NCI-H345 treated with DMSO at 0.1 percent for 48 hours (cell line): ENCODE measurements at regions not wholly inside any gene's neighbourhood (a gene's known extent, or its start where the extent isn't known, plus 50 kb on each side); places are given as distances from the start of the nearest gene placed in this dataset.
"Not testable (repeated sequence)": the region's sequence is repeated elsewhere in the genome, so short reads cannot be mapped to it uniquely, and the experiment has no call there.

ENCODE experiments used
- DNase-seq: peaks from one replicate; lab custom pipeline; 2025; ENCODE audit not compliant: unreplicated experiment; lab: John Stamatoyannopoulos, UW

DNA sequence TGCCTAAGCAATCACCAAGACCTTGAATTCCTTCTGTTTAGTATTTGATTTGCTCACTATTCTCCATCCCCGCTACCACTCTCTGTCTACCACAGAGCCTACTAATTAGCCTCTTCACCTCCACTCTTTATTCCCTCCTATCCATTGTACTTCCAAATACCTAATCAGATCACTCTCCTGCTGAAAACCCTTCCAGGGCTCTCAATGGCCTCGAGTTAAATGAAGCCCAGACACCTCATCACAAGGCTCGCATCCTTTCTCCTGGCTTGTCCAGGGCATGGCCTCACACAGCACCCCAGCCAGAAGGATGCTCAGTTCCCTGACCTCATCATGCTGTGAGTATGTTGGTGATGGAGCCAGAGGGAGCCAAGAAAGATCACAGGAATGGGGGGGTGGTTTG is 71.4 kb upstream of the PRMT8 start:
- DNase-seq: no peak

DNA sequence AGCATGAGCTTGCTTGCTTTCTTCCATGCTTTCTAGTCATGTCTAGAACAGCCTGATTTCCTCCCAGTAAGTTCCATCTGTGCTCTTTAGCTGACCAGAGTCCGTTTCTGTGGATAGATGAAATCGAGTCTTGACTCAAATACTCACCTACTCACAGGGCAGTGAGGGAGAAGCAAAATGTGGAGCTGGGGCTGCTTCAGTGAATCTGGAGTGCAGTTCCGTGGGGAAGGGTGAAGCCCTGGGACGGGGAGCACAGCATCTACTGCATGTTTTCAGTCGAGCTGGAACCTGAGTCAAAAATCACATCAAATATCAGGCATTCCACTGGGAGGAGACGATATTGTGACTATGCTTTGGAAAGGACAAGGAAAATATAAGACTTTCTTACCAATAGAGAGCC is 70.3 kb upstream of the PRMT8 start:
- no peak for DNase-seq

DNA sequence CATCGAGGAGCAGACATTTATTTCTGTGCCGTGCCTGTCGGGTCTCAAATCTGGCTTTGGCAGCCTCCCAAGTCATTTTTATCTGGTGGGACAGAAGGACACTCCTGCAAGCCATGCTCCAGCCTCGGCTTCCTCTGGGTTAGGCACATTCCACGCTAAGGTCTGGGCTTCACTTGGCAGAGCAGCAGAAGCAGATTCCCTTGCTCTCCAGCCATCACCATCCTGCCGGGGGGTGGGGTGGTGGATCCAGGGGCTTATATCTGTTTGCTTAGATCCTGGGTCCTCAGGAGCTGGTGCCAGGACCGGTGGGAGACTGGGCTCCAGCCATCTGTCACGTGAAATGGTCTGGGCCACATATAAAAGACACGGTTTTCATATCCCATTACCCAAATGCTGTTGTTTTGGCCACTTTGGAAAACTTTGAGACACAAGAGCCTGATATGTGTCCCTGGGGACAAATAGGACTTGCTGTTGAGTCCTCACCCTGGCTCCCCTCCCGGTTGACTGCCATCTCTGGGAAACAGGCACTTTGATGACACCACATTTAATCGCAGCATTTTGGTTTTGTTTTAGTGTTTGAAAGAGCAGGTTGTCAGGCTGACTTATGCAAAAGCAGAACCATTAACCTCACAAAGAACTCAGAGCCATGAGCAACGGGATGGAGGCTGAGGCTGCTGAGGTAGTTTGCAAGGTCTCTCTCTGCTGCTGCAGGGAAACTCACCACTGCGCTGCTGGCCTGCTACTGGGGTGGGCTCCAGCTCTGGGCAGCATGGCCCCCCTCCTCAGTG is 69.6 kb upstream of the PRMT8 start:
- DNase-seq: no peak

DNA sequence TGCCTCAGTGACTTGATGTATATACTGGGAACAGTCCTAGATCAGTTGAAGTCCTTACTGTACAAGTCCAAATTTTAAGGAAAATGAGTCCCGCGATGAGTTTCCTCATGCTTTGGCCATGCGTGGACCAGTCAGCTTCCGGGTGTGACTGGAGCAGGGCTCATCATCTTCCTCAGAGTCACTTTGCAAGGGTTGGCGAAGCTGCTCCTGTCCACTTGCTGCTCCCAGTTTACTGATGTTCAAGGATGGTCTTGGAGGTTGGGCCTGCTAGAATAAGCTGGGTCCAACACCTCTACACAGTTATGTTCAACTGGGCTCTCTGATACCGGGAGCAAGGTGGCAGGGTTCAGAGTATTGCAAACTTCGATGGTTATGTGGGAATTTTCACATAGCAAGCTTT is 66.2 kb upstream of the PRMT8 start:
- DNase-seq: not testable (repeated sequence)

DNA sequence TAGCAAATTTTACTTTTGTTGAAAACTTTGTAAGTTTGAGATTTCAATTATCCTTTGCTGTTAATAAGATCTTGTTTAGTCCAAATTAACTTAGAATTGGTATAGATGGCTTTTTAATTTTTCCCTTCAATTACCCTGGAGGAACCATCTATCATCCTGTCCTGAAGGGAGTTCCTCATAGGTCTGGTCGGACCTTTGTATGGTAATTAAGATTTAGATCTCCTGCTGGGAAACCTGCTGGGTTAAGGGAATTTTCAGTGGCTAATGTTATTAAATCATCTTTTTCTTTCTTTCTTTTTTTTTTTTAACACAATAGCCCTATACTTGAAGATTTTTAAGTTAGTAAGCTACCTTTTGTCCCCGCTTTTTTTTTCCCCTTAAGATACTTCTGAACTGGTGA is 63.0 kb upstream of the PRMT8 start:
- no peak for DNase-seq

DNA sequence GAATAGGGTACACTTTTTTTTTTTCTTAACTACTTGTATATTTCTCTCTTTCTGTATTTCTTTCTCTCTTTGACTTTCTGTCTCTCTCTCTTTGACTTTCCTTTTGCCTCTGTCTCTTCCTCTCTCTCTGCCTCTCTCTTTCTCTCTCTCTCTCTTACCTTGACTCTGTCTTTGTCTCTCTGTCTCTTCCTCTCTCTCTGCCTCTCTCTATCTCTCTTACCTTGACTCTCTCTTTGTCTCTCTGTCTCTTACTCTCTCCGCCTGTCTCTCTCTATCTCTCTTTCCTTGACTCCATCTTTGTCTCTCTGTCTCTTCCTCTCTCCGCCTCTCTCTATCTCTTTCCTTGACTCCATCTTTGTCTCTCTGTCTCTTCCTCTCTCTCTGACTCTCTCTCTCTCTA is 62.4 kb upstream of the PRMT8 start:
- no peak for DNase-seq

DNA sequence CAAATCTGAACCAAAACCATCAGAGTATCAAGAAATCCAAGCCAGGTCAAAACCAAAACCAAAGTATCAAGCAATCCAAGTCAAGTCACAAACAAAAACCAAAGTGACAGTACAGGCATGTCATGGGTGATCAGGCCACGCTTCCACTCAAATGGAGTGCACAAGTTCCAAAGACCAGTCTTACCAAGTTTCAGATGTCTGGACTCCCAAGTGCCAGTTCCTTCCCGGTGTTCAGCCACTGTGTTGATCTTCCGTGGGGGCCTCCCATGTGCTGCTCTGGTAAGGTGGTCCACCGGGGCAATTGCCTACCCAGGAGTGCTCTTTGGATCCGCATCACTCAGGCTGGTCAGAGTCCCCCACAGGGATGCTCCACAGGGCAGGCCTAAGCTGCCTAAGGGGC is 61.5 kb upstream of the PRMT8 start:
- not testable (repeated sequence) for DNase-seq

DNA sequence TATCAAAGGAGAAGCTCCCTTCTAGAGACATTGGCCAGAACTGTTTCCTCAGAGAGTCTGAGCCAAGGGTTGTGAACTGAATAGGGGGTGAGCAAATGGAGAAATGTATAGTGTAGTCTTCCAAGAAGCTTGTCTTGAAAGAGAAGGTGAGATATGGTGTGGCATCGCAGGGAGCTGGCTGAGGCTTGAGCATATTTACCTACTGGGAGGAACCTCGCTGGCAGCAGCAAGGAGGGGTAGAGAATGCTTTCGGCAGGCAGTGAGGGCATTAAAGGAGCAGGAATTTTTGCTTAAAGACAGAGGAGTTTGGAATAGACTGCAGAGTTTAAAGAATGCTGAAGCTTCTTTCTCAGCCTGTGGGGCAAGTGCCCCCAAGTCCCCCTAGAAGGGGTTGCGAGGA is 59.3 kb upstream of the PRMT8 start:
- DNase-seq: no peak

DNA sequence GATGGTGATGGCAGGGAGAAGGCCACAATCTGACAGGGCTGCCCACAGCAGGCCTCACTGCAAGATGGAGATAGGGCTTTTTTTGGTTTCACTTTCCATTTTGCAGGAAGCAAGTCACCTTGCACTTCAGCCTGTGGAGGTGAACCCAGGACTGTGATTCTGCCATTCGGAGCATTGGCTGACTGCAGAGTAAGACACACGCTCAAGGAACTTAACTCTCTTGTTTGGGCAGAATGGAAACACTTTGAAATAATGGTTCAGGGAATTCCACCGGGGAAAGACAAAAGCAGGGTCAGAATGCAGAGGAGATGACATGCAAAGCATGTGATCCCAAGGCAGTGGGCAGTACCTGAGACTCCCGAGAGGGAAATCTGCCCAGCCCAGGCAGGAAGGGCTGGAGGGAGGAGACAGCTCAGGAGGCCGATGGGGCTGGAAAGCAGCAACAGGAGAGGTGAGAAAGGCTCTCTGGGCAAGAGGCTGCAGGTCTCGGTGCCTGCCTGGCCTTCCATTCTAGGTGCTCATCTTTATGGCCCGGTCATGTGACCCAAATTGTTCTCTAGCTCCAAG is 58.7 kb upstream of the PRMT8 start:
- DNase-seq: no peak

DNA sequence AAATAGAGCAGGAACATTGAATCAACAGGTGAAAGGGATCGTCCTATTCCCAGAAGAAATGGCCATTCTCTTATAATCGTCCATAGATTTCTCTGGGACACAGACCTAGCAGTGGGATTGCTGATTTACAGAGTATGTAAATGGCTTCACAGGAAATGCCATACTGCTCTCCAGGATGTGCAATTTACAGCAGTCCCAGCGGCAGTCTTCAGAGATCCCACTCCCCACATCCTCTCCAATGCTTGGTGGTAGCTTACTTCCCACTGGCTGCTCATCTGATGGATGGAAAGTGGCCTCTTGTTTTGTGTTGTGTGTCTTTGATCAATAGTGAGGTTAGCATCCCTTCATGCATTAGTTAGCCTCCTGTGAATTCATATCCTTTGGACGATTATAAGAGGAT is 58.1 kb upstream of the PRMT8 start:
- DNase-seq: no peak

DNA sequence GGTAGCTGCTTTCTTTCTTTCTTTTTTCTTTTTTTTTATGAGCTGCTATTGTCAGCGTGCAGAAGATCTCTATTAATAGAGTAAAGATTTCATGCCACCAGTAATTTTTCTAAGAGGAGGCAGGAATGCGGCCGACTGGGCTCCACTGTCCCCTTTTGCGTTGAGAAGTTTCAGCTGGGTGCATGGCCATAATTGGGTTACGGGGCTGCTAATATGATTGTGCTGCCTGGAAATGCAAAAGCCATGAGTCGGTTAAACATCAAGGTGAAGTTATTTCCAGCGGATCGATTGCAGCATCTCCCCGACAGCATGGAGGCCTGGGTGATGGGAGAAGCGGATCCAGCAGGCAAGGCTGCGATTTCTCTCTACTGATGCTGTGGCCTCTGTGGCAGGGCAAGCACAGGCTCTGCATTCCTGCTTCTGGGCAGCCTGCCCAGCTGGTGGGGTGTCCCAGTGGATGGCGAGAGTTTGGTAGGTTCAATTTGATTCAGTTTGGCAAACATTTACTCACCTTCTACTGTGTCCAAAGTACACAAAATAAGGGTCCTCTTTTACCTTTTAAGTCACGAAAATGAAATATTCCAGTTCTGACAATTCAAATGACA is 54.4 kb upstream of the PRMT8 start:
- DNase-seq: no peak

DNA sequence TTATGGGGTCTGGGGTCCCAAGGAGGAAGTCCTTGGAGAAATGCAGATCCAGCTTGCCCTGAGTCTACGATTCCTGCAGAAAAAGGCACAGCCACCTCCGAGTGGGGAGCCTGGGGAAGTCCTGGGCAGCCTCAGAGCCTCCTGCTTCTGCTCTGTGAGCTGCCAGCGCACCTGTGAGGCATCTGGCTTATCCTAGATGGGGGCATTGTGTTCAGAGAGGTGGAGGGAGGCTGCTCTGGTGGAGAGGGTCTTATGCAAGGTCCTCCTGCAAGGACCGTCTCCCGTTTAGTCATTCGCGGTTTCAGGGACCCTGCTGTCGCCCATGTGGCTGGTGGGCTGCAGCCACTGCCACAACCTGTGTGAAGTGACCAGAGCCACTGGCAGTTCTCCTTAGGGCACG is 53.0 kb upstream of the PRMT8 start:
- no peak for DNase-seq

DNA sequence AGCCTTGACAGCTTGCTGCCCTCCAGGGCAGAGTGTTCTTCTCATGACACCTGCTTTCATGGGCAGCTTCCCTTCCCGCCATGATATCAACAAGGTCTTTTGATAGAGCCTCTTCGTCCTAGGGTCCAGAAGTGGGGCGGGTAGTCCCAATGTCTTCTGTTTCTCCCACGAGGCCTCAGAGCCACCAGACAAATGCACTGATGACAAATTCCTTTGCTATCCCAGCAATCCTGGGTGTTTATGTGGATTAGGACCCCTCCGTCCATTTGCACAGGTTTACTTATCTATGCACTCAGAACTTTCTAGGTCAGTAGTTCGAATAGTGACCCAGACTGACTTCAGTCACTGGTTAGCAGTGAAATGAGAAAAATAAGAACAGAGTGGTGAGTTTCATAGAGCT is 52.6 kb upstream of the PRMT8 start:
- DNase-seq: no peak
